MM.1S (cell line): ENCODE measurements at regions not wholly inside any gene's neighbourhood (a gene's known extent, or its start where the extent isn't known, plus 50 kb on each side); places are given as distances from the start of the nearest gene placed in this dataset.

Experiments
- DNase-seq: peaks from one replicate; pipeline ENCODE4 v3.0.0-alpha.2; 2015
- H2AFZ ChIP-seq: fragments of 300-600 bp; sonication (generic); 2 replicates; pipeline ENCODE4 v1.6.0; 2016; ENCODE audit warnings: antibody characterized with exemption, low read length
- H3F3A ChIP-seq: fragments of 300-600 bp; sonication (generic); 2 replicates; pipeline ENCODE4 v1.6.1; 2016; ENCODE audit warnings: mild to moderate bottlenecking, antibody characterized with exemption, low read length, moderate library complexity, mixed read lengths; ENCODE audit not compliant: insufficient read depth
- H3K27ac ChIP-seq: fragments of 300-600 bp; sonication (generic); 2 replicates; pipeline ENCODE4 v1.5.1; 2016; ENCODE audit warnings: mild to moderate bottlenecking, low read length
- H3K27me3 ChIP-seq: fragments of 300-600 bp; sonication (generic); replicated peaks from 2 replicates; pipeline ENCODE4 v1.6.0; 2016; ENCODE audit warnings: low read length; ENCODE audit not compliant: insufficient read depth
- H3K36me3 ChIP-seq: fragments of 300-600 bp; sonication (generic); replicated peaks from 2 replicates; pipeline ENCODE4 v1.6.1; 2016; ENCODE audit warnings: mild to moderate bottlenecking, low read length, mixed read lengths; ENCODE audit not compliant: insufficient read depth
- H3K4me1 ChIP-seq: fragments of 300-600 bp; sonication (generic); 2 replicates; pipeline ENCODE4 v1.6.1; 2016; ENCODE audit warnings: low read length, mixed read lengths
- H3K4me2 ChIP-seq: fragments of 300-600 bp; sonication (generic); 2 replicates; pipeline ENCODE4 v1.6.0; 2016; ENCODE audit warnings: low read depth, low read length
- H3K4me3 ChIP-seq: fragments of 300-600 bp; sonication (generic); 2 replicates; pipeline ENCODE4 v1.5.1; 2016; ENCODE audit warnings: low read length, mixed read lengths
- H3K79me2 ChIP-seq: fragments of 300-600 bp; sonication (generic); 2 replicates; pipeline ENCODE4 v1.6.1; 2016; ENCODE audit warnings: mixed run types, low read length, mixed read lengths
- H3K9ac ChIP-seq: fragments of 300-600 bp; sonication (generic); 2 replicates; pipeline ENCODE4 v1.6.1; 2016; ENCODE audit warnings: low read length, mixed read lengths
- H3K9me2 ChIP-seq: fragments of 300-600 bp; sonication (generic); replicated peaks from 2 replicates; pipeline ENCODE4 v1.6.1; 2016; ENCODE audit warnings: mild to moderate bottlenecking, low read length, mixed read lengths; ENCODE audit not compliant: insufficient read depth
- H3K9me3 ChIP-seq: fragments of 300-600 bp; sonication (generic); replicated peaks from 2 replicates; pipeline ENCODE4 v1.6.1; 2016; ENCODE audit warnings: mild to moderate bottlenecking, low read length, mixed read lengths; ENCODE audit not compliant: insufficient read depth
- H4K20me1 ChIP-seq: fragments of 300-600 bp; sonication (generic); 2 replicates; pipeline ENCODE4 v1.6.1; 2016; ENCODE audit warnings: mild to moderate bottlenecking, low read length, moderate library complexity, mixed read lengths; ENCODE audit not compliant: insufficient read depth
- CTCF ChIP-seq: fragments of 300-600 bp; sonication (generic); IDR thresholded peaks from 2 replicates; pipeline ENCODE4 v1.5.1; 2016; ENCODE audit warnings: antibody characterized with exemption, low read length, mixed read lengths
- EZH2 ChIP-seq: fragments of 300-600 bp; sonication (generic); optimal IDR thresholded peaks from 2 replicates; pipeline ENCODE3; 2017; ENCODE audit warnings: low read depth, mild to moderate bottlenecking, antibody characterized with exemption, low read length, mixed read lengths
- EZH2phosphoT487 ChIP-seq: fragments of 300-600 bp; sonication (generic); IDR thresholded peaks from 2 replicates; pipeline ENCODE4 v1.6.1; 2018; ENCODE audit warnings: antibody characterized with exemption, low read length

- H3K79me2 ChIP-seq, result no peaks in the 10 kb centered on the region
- no peaks in the 10 kb centered on the region for H3K9me2 ChIP-seq
- no peaks in the 10 kb centered on the region for H3K36me3 ChIP-seq
- H3K4me3 ChIP-seq, result no peak overlapping the region
- no peaks in the 10 kb centered on the region for H3K27me3 ChIP-seq
- no peaks in the 10 kb centered on the region for H4K20me1 ChIP-seq
- no peaks in the 10 kb centered on the region for H3F3A ChIP-seq
- H3K9ac ChIP-seq, result no peak overlapping the region
- H3K27ac ChIP-seq, result no peak overlapping the region
- TF ChIP-seq EZH2, result no peak
- TF ChIP-seq CTCF, result no peak
- TF ChIP-seq EZH2phosphoT487, result no peak
- H3K4me2 ChIP-seq, result no peak overlapping the region
- H2AFZ ChIP-seq, result no peak overlapping the region
- no peaks in the 10 kb centered on the region for H3K4me1 ChIP-seq
- H3K9me3 ChIP-seq, result no peaks in the 10 kb centered on the region
- no peak for DNase-seq
Measured at GRCh38 chr16:54547052-54547451, 260.5 kb upstream of the IRX3 start.

GRCh38 chr16:54546521-54546920 is 259.9 kb upstream of the IRX3 start:
- no peak for TF ChIP-seq EZH2
- no peak for TF ChIP-seq CTCF
- TF ChIP-seq EZH2phosphoT487, result no peak
- Histone ChIP-seq H3F3A (no peaks in the 10 kb centered on the region), H4K20me1 (no peaks in the 10 kb centered on the region), H3K9ac (no peak overlapping the region), H3K4me3 (no peak overlapping the region), H3K4me1 (no peaks in the 10 kb centered on the region), H3K4me2 (no peak overlapping the region), H3K9me2 (no peaks in the 10 kb centered on the region), H2AFZ (no peak overlapping the region), H3K36me3 (no peaks in the 10 kb centered on the region), H3K27me3 (no peaks in the 10 kb centered on the region), H3K27ac (no peak overlapping the region), H3K9me3 (no peaks in the 10 kb centered on the region), H3K79me2 (no peaks in the 10 kb centered on the region)
- no peak for DNase-seq

GRCh38 chr16:54545854-54546511 is 259.4 kb upstream of the IRX3 start:
- Histone ChIP-seq H2AFZ (no peak overlapping the region), H3K27me3 (no peaks in the 10 kb centered on the region), H3K36me3 (no peaks in the 10 kb centered on the region), H3K4me1 (no peaks in the 10 kb centered on the region), H3K79me2 (no peaks in the 10 kb centered on the region), H3F3A (no peaks in the 10 kb centered on the region), H4K20me1 (no peaks in the 10 kb centered on the region), H3K9me3 (no peaks in the 10 kb centered on the region), H3K4me2 (no peak overlapping the region), H3K4me3 (no peak overlapping the region), H3K9me2 (no peaks in the 10 kb centered on the region), H3K9ac (no peak overlapping the region), H3K27ac (no peak overlapping the region)
- no peak for DNase-seq
- no peak for TF ChIP-seq EZH2phosphoT487
- no peak for TF ChIP-seq EZH2
- no peak for TF ChIP-seq CTCF
